ENCODE measurements at regions not wholly inside any gene's neighbourhood (a gene's known extent, or its start where the extent isn't known, plus 50 kb on each side); places are given as distances from the start of the nearest gene placed in this dataset.

DNA sequence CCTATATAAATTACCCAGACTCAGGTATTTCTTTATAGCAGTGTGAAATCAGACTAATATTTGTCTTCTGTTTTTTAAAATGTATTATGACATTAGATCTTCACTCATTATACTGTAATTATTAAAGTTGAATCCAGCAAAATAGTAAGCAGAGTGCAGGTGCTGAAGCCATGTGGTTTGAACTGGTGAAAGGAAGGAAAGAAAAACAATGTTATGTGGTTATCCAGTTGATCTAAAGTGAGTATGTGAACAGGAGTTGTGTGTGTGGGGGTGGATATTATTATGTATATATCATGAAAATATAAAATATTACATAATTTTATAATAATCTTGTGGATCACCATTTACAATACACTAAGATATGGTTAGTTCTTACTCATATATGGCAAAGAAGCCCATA is 593.7 kb downstream of the SEMA5A start:
- no peaks in the 10 kb centered on the region for H3K9me3 ChIP-seq (ENCODE audit: low read depth)
- H3K4me3 ChIP-seq: no peak overlapping the region
- no peaks in the 10 kb centered on the region for H4K20me1 ChIP-seq (ENCODE audit: insufficient read depth, poor library complexity, severe bottlenecking)
- no peak overlapping the region for H2AFZ ChIP-seq
- H3K27ac ChIP-seq: no peak overlapping the region
- no peak overlapping the region for H3K4me2 ChIP-seq
- TF ChIP-seq EZH2 (IDR thresholded peaks at IDR 0.05; ENCODE audit: borderline replicate concordance) (no peak), EZH2phosphoT487 (IDR thresholded peaks at IDR 0.05; ENCODE audit: low read depth, severe bottlenecking, unreplicated experiment) (no peak)
- TF ChIP-seq, protein P1, sequence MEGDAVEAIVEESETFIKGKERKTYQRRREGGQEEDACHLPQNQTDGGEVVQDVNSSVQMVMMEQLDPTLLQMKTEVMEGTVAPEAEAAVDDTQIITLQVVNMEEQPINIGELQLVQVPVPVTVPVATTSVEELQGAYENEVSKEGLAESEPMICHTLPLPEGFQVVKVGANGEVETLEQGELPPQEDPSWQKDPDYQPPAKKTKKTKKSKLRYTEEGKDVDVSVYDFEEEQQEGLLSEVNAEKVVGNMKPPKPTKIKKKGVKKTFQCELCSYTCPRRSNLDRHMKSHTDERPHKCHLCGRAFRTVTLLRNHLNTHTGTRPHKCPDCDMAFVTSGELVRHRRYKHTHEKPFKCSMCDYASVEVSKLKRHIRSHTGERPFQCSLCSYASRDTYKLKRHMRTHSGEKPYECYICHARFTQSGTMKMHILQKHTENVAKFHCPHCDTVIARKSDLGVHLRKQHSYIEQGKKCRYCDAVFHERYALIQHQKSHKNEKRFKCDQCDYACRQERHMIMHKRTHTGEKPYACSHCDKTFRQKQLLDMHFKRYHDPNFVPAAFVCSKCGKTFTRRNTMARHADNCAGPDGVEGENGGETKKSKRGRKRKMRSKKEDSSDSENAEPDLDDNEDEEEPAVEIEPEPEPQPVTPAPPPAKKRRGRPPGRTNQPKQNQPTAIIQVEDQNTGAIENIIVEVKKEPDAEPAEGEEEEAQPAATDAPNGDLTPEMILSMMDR (IDR thresholded peaks at IDR 0.05; ENCODE audit: poor library complexity): no peak
- H3K79me2 ChIP-seq: no peaks in the 10 kb centered on the region
- H3K4me1 ChIP-seq (ENCODE audit: insufficient read depth): no peaks in the 10 kb centered on the region
- no peaks in the 10 kb centered on the region for H3K9me2 ChIP-seq (replicated peaks; ENCODE audit: insufficient read depth)
- no peaks in the 10 kb centered on the region for H3K27me3 ChIP-seq
- no peaks in the 10 kb centered on the region for H3K36me3 ChIP-seq (replicated peaks; ENCODE audit: insufficient read depth, low read depth)
- DNase-seq (ENCODE audit: low spot score): no peak

- Histone ChIP-seq H3K9me3 (ENCODE audit: low read depth) (no peaks in the 10 kb centered on the region), H3K9me2 (replicated peaks; ENCODE audit: insufficient read depth) (no peaks in the 10 kb centered on the region), H3K36me3 (replicated peaks; ENCODE audit: insufficient read depth, low read depth) (no peaks in the 10 kb centered on the region), H2AFZ (no peak overlapping the region), H3K4me2 (no peak overlapping the region), H4K20me1 (ENCODE audit: insufficient read depth, poor library complexity, severe bottlenecking) (no peaks in the 10 kb centered on the region), H3K27ac (no peak overlapping the region), H3K27me3 (no peaks in the 10 kb centered on the region), H3K4me1 (ENCODE audit: insufficient read depth) (no peaks in the 10 kb centered on the region), H3K79me2 (no peaks in the 10 kb centered on the region), H3K4me3 (no peak overlapping the region)
- no peak for DNase-seq (ENCODE audit: low spot score)
- WGBS (ENCODE audit: low lambda C conversion rate, missing lambda C conversion rate): 83% methylated on average over 1 of the region's 1 CpG
- TF ChIP-seq EZH2 (IDR thresholded peaks at IDR 0.05; ENCODE audit: borderline replicate concordance) (no peak), EZH2phosphoT487 (IDR thresholded peaks at IDR 0.05; ENCODE audit: low read depth, severe bottlenecking, unreplicated experiment) (no peak)
- TF ChIP-seq, protein P1 (IDR thresholded peaks at IDR 0.05; ENCODE audit: poor library complexity): no peak
Observed at GRCh38 chr5:8953016-8953415, 592.9 kb downstream of the SEMA5A start.

DNA sequence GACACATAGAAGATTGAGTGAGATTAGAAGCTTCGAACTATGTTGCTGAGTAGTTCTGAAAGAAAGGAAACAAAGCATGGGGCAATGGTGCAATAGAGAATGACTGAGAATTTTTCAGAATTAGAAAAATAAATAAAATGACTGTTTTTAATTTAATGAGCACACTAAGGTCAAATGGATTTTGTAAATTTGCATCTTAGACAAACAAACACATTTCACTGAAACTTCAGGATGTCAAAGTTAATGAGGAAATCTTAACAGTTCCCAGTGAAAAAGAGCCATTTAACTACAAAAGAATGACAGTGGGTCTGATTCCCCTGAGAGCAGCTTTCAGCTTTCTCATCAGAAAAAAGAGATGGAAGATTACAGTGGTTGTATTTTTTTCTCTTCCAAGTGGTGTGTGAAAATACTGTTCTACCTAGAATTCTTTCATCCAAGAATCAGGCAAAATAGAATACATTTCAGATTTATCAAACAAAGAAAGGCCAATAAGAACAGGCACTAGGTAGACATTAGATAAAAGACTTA is 591.9 kb downstream of the SEMA5A start:
- H3K4me1 ChIP-seq (ENCODE audit: insufficient read depth): no peaks in the 10 kb centered on the region
- TF ChIP-seq EZH2 (IDR thresholded peaks at IDR 0.05; ENCODE audit: borderline replicate concordance) (no peak), EZH2phosphoT487 (IDR thresholded peaks at IDR 0.05; ENCODE audit: low read depth, severe bottlenecking, unreplicated experiment) (no peak)
- TF ChIP-seq, protein P1 (IDR thresholded peaks at IDR 0.05; ENCODE audit: poor library complexity): no peak
- no peak overlapping the region for H3K4me2 ChIP-seq
- H3K79me2 ChIP-seq: no peaks in the 10 kb centered on the region
- H3K27ac ChIP-seq: no peak overlapping the region
- H2AFZ ChIP-seq: no peak overlapping the region
- no peaks in the 10 kb centered on the region for H3K9me3 ChIP-seq (ENCODE audit: low read depth)
- H3K36me3 ChIP-seq (replicated peaks; ENCODE audit: insufficient read depth, low read depth): no peaks in the 10 kb centered on the region
- no peak overlapping the region for H3K4me3 ChIP-seq
- no peaks in the 10 kb centered on the region for H3K9me2 ChIP-seq (replicated peaks; ENCODE audit: insufficient read depth)
- H3K27me3 ChIP-seq: no peaks in the 10 kb centered on the region
- WGBS (ENCODE audit: low lambda C conversion rate, missing lambda C conversion rate): 84% methylated on average over 1 of the region's 1 CpG
- no peak for DNase-seq (ENCODE audit: low spot score)
- H4K20me1 ChIP-seq (ENCODE audit: insufficient read depth, poor library complexity, severe bottlenecking): no peaks in the 10 kb centered on the region

- no peak overlapping the region for H3K27ac ChIP-seq
- WGBS (ENCODE audit: low lambda C conversion rate, missing lambda C conversion rate): 60% methylated on average over 2 of the region's 2 CpGs
- no peaks in the 10 kb centered on the region for H3K36me3 ChIP-seq (replicated peaks; ENCODE audit: insufficient read depth, low read depth)
- no peaks in the 10 kb centered on the region for H3K27me3 ChIP-seq
- no peaks in the 10 kb centered on the region for H3K9me3 ChIP-seq (ENCODE audit: low read depth)
- no peak for DNase-seq (ENCODE audit: low spot score)
- TF ChIP-seq, protein P1 (IDR thresholded peaks at IDR 0.05; ENCODE audit: poor library complexity): no peak
- TF ChIP-seq EZH2 (IDR thresholded peaks at IDR 0.05; ENCODE audit: borderline replicate concordance) (no peak), EZH2phosphoT487 (IDR thresholded peaks at IDR 0.05; ENCODE audit: low read depth, severe bottlenecking, unreplicated experiment) (no peak)
- no peak overlapping the region for H3K4me3 ChIP-seq
- H3K79me2 ChIP-seq: no peaks in the 10 kb centered on the region
- H3K4me1 ChIP-seq (ENCODE audit: insufficient read depth): no peaks in the 10 kb centered on the region
- H4K20me1 ChIP-seq (ENCODE audit: insufficient read depth, poor library complexity, severe bottlenecking): no peaks in the 10 kb centered on the region
- H2AFZ ChIP-seq: no peak overlapping the region
- no peak overlapping the region for H3K4me2 ChIP-seq
- no peaks in the 10 kb centered on the region for H3K9me2 ChIP-seq (replicated peaks; ENCODE audit: insufficient read depth)
Observed at GRCh38 chr5:8954801-8955200, 591.1 kb downstream of the SEMA5A start.
